Activated CD4-positive, alpha-beta memory T cell treated with anti-CD3 and anti-CD28 coated beads, Interleukin-2, amount 10 ng/mL, durations not matched to agents 7 days and 5 days (primary cell): ENCODE measurements at regions not wholly inside any gene's neighbourhood (a gene's known extent, or its start where the extent isn't known, plus 50 kb on each side); places are given as distances from the start of the nearest gene placed in this dataset.

ENCODE experiments used
- CTCF ChIA-PET: fragments of 350-600 bp; sonication (Branson Sonifier 250); formaldehyde crosslinking; loops from one replicate; lab custom pipeline; 2021; ENCODE audit warnings: antibody characterized with exemption, inconsistent platforms; lab: Charles Lee
- POLR2A ChIA-PET: fragments of 350-600 bp; sonication (Branson Sonifier 250); formaldehyde crosslinking; loops from one replicate; lab custom pipeline; 2021; ENCODE audit warnings: antibody characterized with exemption; lab: Charles Lee
- DNase-seq: peaks from one replicate; pipeline ENCODE4 v3.0.0-alpha.2; 2020
- H3K27ac Mint-ChIP-seq: one replicate; pipeline ENCODE4 v1.8.0; 2021; ENCODE audit warnings: mild to moderate bottlenecking, mixed read lengths
- H3K27me3 Mint-ChIP-seq: one replicate; pipeline ENCODE4 v1.8.0; 2021; ENCODE audit warnings: mixed read lengths
- H3K36me3 Mint-ChIP-seq: one replicate; pipeline ENCODE4 v1.8.0; 2021; ENCODE audit warnings: low read depth, mixed read lengths
- H3K4me1 Mint-ChIP-seq: one replicate; pipeline ENCODE4 v1.8.0; 2021; ENCODE audit warnings: mixed read lengths
- H3K4me3 Mint-ChIP-seq: one replicate; pipeline ENCODE4 v1.8.0; 2021; ENCODE audit warnings: mild to moderate bottlenecking, mixed read lengths
- H3K9me3 Mint-ChIP-seq: one replicate; pipeline ENCODE4 v1.8.0; 2021; ENCODE audit warnings: mixed read lengths

- ChIA-PET CTCF (no interaction called here), POLR2A (no interaction called here)
- DNase-seq, result no peak
- no peak overlapping the region for H3K27ac Mint-ChIP-seq
- H3K4me3 Mint-ChIP-seq, result no peak overlapping the region
- H3K36me3 Mint-ChIP-seq, result no peaks in the 10 kb centered on the region
- no peaks in the 10 kb centered on the region for H3K27me3 Mint-ChIP-seq
- H3K4me1 Mint-ChIP-seq, result no peaks in the 10 kb centered on the region
- H3K9me3 Mint-ChIP-seq, result peaks cover 17% of the 10 kb centered on the region
These were observed 2126.8 kb downstream of the PCDH9 start for GRCh38 chr13:65103351-65103750.

DNA sequence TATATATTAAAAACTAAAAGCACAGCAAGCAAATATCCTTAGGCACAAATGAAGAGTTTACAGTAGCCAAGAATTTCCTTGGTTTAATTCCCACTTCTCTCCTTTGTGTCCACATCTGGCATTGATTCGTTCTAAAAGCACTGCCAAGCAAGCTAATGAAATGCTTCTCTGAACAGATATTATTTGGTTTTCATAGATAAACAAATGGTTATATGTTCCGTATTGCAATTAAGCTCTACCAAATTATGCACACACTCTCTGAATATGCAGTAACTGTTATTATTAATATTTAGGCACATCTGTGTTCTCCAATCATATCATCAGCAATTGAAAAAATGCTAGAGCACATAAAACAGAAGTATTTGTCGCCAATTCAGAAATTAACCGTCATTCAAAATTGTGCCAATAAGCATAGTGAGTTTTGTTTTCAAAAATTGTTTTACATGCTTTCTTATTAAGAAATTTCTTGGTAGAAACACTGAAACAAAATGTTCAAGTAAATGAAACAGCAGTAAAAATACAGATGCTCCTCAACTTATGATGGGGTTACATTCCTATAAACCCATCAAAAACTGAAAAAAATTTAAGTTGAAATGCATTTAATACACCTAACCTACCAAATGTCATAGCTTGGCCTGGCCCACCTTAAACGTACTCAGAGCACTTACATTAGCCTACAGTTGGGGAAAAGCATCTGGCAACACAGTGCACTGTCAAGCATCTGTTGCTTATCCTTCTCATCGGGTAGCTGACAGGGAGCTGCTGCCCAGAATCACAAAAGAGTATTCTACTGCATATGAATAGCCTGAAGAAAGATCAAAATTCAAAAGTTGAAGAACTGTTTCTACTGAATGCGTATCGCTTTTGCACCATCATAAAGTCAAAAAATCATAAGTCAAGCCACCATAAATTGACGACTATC, 2134.7 kb downstream of the PCDH9 start:
- Mint-ChIP-seq H3K27me3 (no peaks in the 10 kb centered on the region), H3K36me3 (no peaks in the 10 kb centered on the region), H3K4me1 (no peaks in the 10 kb centered on the region), H3K27ac (no peak overlapping the region), H3K4me3 (no peak overlapping the region), H3K9me3 (no peaks in the 10 kb centered on the region)
- ChIA-PET POLR2A (no interaction called here), CTCF (interaction anchor here (0.7 kb wide), 1 partner anchor 20 kb away, joined by 4 read pairs; no protein-coding TSS in a partner anchor)
- DNase-seq, result no peak

DNA sequence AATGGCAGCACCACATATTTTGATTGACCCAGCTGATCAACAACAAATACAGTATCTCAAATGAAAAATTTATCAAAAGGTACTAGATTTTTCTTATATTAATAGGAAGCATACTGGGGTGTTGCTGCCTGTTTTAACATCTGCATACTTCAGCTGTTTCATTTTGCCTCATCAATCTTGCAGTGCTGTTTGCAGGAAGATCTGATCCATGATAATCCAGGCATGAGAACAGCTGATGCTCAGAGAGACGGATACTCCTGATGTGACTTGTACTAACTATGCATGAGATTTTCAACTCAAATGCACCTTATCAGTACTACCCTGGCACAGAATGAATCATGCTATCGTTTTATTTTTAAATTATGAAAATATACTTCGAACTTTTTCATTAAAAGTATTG, 2136.8 kb downstream of the PCDH9 start:
- ChIA-PET CTCF (no interaction called here), POLR2A (no interaction called here)
- Mint-ChIP-seq H3K27ac (no peak overlapping the region), H3K36me3 (no peaks in the 10 kb centered on the region), H3K27me3 (no peaks in the 10 kb centered on the region), H3K4me3 (no peak overlapping the region), H3K4me1 (no peaks in the 10 kb centered on the region), H3K9me3 (peaks cover 2% of the 10 kb centered on the region)
- no peak for DNase-seq

DNA sequence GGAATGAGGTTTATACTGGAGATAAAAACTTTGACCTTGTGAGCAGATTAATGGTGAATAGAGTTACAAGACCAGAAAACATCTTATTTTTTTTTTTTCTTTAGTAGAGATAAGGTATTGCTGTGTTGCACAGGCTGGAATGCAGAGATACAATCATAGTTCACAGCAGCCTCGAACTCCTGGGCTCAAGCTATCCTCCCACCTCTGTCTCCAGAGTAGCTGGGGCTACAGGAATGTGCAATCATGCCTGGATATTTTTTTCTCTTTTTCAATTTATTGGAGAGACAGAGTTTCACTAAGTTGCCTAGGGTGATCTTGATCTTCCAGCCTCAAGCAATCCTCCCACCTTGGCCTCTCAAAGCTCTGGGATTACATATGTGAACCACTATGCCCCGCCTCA, 2139.1 kb downstream of the PCDH9 start:
- peaks cover 2% of the 10 kb centered on the region for H3K9me3 Mint-ChIP-seq
- no peak for DNase-seq
- no peak overlapping the region for H3K27ac Mint-ChIP-seq
- H3K27me3 Mint-ChIP-seq, result no peaks in the 10 kb centered on the region
- H3K4me3 Mint-ChIP-seq, result no peak overlapping the region
- no peaks in the 10 kb centered on the region for H3K4me1 Mint-ChIP-seq
- no peaks in the 10 kb centered on the region for H3K36me3 Mint-ChIP-seq
- ChIA-PET POLR2A (no interaction called here), CTCF (no interaction called here)

DNA sequence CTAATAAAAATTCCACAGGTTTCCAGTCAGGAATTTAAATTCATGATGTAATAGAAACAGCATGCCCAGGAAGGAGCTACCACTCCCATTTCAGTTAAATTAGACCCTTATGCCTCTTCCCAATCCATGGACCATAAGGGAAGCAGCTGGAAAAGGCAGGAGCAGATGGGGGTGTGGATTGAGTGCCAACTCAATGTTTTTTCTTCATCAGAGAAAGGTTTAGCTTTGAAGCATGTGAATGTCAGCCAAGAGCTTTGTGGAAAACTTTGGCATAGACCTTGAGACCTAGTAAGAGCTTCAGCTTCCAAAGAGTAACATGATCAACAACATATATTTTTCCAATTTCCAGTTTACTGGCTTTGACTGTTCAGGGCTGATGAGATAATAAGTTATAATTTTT, 2139.9 kb downstream of the PCDH9 start:
- Mint-ChIP-seq H3K27me3 (no peaks in the 10 kb centered on the region), H3K27ac (no peak overlapping the region), H3K36me3 (no peaks in the 10 kb centered on the region), H3K9me3 (peaks cover 2% of the 10 kb centered on the region), H3K4me3 (no peak overlapping the region), H3K4me1 (no peaks in the 10 kb centered on the region)
- CTCF ChIA-PET, result no interaction called here
- DNase-seq, result no peak
- POLR2A ChIA-PET, result no interaction called here

GRCh38 chr13:65088906-65089305, 2141.2 kb downstream of the PCDH9 start:
- H3K4me3 Mint-ChIP-seq, result no peak overlapping the region
- H3K36me3 Mint-ChIP-seq, result no peaks in the 10 kb centered on the region
- peaks cover 5% of the 10 kb centered on the region for H3K9me3 Mint-ChIP-seq
- CTCF ChIA-PET, result no interaction called here
- H3K27ac Mint-ChIP-seq, result no peak overlapping the region
- H3K27me3 Mint-ChIP-seq, result no peaks in the 10 kb centered on the region
- no peak for DNase-seq
- no peaks in the 10 kb centered on the region for H3K4me1 Mint-ChIP-seq
- POLR2A ChIA-PET, result no interaction called here

- ChIA-PET POLR2A (no interaction called here), CTCF (no interaction called here)
- no peak for DNase-seq
- H3K9me3 Mint-ChIP-seq, result peaks cover 5% of the 10 kb centered on the region
- H3K27me3 Mint-ChIP-seq, result no peaks in the 10 kb centered on the region
- no peak overlapping the region for H3K4me3 Mint-ChIP-seq
- H3K4me1 Mint-ChIP-seq, result no peaks in the 10 kb centered on the region
- H3K27ac Mint-ChIP-seq, result no peak overlapping the region
- no peaks in the 10 kb centered on the region for H3K36me3 Mint-ChIP-seq
These were observed 2144.2 kb downstream of the PCDH9 start for GRCh38 chr13:65085977-65086376.

DNA sequence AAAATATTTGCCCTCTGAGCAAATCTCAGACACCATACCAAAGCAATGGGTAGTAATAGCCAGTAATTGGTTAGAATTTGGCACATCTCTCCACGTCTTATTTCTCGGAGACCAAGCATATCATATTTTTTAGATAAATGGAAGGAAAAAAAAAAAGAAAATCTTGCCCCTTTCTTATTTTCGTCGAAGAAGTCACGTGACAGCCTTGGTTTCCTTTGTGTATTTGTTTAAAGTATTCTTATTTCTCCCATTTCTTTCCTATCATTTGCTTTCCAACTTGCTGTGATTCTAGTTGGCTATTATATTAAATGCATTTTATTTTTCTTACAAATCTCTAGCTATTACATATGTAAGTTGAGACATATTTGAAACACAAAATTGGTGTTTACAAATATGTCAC, 2155.9 kb downstream of the PCDH9 start:
- ChIA-PET CTCF (no interaction called here), POLR2A (no interaction called here)
- DNase-seq, result no peak
- H3K27me3 Mint-ChIP-seq, result no peaks in the 10 kb centered on the region
- no peak overlapping the region for H3K27ac Mint-ChIP-seq
- H3K36me3 Mint-ChIP-seq, result no peaks in the 10 kb centered on the region
- H3K9me3 Mint-ChIP-seq, result peaks cover 5% of the 10 kb centered on the region
- no peaks in the 10 kb centered on the region for H3K4me1 Mint-ChIP-seq
- no peak overlapping the region for H3K4me3 Mint-ChIP-seq

DNA sequence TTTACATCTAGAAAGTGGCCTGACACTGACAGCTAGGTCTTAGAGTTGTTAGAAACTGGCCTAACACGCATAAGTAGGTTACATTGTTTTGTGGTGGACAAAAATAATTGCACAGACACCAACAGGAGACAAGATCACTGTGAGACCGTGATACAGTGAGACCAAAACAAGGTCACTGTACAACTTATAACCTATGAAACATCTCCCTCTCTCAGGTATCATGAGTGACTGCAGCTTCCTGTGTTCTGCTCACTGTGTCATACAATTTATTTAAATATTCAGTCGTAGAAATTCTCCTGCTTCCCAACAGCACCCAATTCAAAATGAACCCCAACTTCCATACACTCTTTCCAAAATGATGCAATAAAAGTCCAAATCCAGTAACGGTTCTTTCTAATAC, 2165.2 kb downstream of the PCDH9 start:
- DNase-seq, result no peak
- Mint-ChIP-seq H3K36me3 (no peaks in the 10 kb centered on the region), H3K27ac (no peak overlapping the region), H3K9me3 (peaks cover 3% of the 10 kb centered on the region), H3K4me1 (no peaks in the 10 kb centered on the region), H3K4me3 (no peak overlapping the region), H3K27me3 (no peaks in the 10 kb centered on the region)
- ChIA-PET CTCF (no interaction called here), POLR2A (no interaction called here)

GRCh38 chr13:65063753-65064152, 2166.4 kb downstream of the PCDH9 start:
- no peaks in the 10 kb centered on the region for H3K27me3 Mint-ChIP-seq
- H3K4me3 Mint-ChIP-seq, result no peak overlapping the region
- DNase-seq, result no peak
- H3K36me3 Mint-ChIP-seq, result no peaks in the 10 kb centered on the region
- CTCF ChIA-PET, result no interaction called here
- no peaks in the 10 kb centered on the region for H3K4me1 Mint-ChIP-seq
- H3K27ac Mint-ChIP-seq, result no peak overlapping the region
- H3K9me3 Mint-ChIP-seq, result peaks cover 3% of the 10 kb centered on the region
- POLR2A ChIA-PET, result no interaction called here

DNA sequence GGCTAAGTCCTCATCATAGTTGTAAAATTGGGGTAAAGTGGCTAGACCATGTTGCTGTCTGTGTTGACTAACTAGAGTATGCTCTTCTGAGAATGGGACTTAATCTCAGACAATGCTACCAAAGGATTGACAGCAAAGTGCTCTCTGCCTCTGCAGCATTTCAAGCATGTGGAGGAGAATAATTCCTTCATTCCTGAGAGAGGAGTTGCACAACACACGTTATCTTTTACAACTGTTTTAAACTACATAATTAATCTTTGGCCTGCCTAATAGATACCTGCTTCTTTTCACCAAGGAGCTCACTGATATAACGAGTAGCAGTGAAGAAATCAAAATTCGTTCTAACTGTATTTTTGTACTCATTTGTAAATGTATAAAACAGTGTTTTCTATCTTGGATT, 2172.2 kb downstream of the PCDH9 start:
- CTCF ChIA-PET, result no interaction called here
- Mint-ChIP-seq H3K36me3 (no peaks in the 10 kb centered on the region), H3K4me1 (no peaks in the 10 kb centered on the region), H3K27me3 (no peaks in the 10 kb centered on the region), H3K9me3 (peaks cover 3% of the 10 kb centered on the region), H3K27ac (no peak overlapping the region), H3K4me3 (no peak overlapping the region)
- POLR2A ChIA-PET, result no interaction called here
- DNase-seq, result no peak

- no peak overlapping the region for H3K27ac Mint-ChIP-seq
- DNase-seq, result no peak
- no peaks in the 10 kb centered on the region for H3K9me3 Mint-ChIP-seq
- no peaks in the 10 kb centered on the region for H3K4me1 Mint-ChIP-seq
- no peaks in the 10 kb centered on the region for H3K27me3 Mint-ChIP-seq
- CTCF ChIA-PET, result no interaction called here
- no peak overlapping the region for H3K4me3 Mint-ChIP-seq
- H3K36me3 Mint-ChIP-seq, result no peaks in the 10 kb centered on the region
- POLR2A ChIA-PET, result no interaction called here
These were observed 2175.9 kb downstream of the PCDH9 start for GRCh38 chr13:65054277-65054676.

- H3K4me3 Mint-ChIP-seq, result no peak overlapping the region
- no peaks in the 10 kb centered on the region for H3K4me1 Mint-ChIP-seq
- POLR2A ChIA-PET, result no interaction called here
- no peaks in the 10 kb centered on the region for H3K36me3 Mint-ChIP-seq
- H3K27me3 Mint-ChIP-seq, result no peaks in the 10 kb centered on the region
- H3K27ac Mint-ChIP-seq, result no peak overlapping the region
- DNase-seq, result no peak
- CTCF ChIA-PET, result no interaction called here
- peaks cover 18% of the 10 kb centered on the region for H3K9me3 Mint-ChIP-seq
These were observed 2193.1 kb downstream of the PCDH9 start for GRCh38 chr13:65036999-65037398.

GRCh38 chr13:65035302-65035701, 2194.8 kb downstream of the PCDH9 start:
- Mint-ChIP-seq H3K9me3 (peaks cover 23% of the 10 kb centered on the region), H3K27ac (no peak overlapping the region), H3K36me3 (no peaks in the 10 kb centered on the region), H3K27me3 (no peaks in the 10 kb centered on the region), H3K4me3 (no peak overlapping the region), H3K4me1 (no peaks in the 10 kb centered on the region)
- ChIA-PET CTCF (no interaction called here), POLR2A (no interaction called here)
- no peak for DNase-seq
